ENCODE measurements at regions not wholly inside any gene's neighbourhood (a gene's known extent, or its start where the extent isn't known, plus 50 kb on each side); places are given as distances from the start of the nearest gene placed in this dataset.

GRCh38 chr3:153599685-153600084 lies 437.7 kb downstream of the RAP2B start:
- Histone ChIP-seq H3K27ac (ENCODE audit: low read depth, low read length) (no peak overlapping the region), H3K9me3 (ENCODE audit: control insufficient read depth, insufficient read depth, low read length) (no peaks in the 10 kb centered on the region), H3F3A (ENCODE audit: control insufficient read depth, insufficient read depth) (no peaks in the 10 kb centered on the region), H3K27me3 (ENCODE audit: control insufficient read depth, low read length) (no peaks in the 10 kb centered on the region), H3K4me2 (ENCODE audit: low read length) (no peak overlapping the region), H4K20me1 (ENCODE audit: control insufficient read depth, insufficient read depth, low read depth, low read length) (no peaks in the 10 kb centered on the region), H3K4me1 (ENCODE audit: control insufficient read depth, low read length) (no peaks in the 10 kb centered on the region), H3K79me2 (ENCODE audit: control insufficient read depth, low read length) (no peaks in the 10 kb centered on the region), H3K4me3 (ENCODE audit: low read length) (no peak overlapping the region), H3K36me3 (ENCODE audit: control insufficient read depth, low read length) (0 out of 2 replicates have a peak, but pooled peaks cover 3% of the 10 kb centered on the region), H3K9me2 (replicated peaks; ENCODE audit: control insufficient read depth, low read length) (no peaks in the 10 kb centered on the region)
- TF ChIP-seq, protein P1, sequence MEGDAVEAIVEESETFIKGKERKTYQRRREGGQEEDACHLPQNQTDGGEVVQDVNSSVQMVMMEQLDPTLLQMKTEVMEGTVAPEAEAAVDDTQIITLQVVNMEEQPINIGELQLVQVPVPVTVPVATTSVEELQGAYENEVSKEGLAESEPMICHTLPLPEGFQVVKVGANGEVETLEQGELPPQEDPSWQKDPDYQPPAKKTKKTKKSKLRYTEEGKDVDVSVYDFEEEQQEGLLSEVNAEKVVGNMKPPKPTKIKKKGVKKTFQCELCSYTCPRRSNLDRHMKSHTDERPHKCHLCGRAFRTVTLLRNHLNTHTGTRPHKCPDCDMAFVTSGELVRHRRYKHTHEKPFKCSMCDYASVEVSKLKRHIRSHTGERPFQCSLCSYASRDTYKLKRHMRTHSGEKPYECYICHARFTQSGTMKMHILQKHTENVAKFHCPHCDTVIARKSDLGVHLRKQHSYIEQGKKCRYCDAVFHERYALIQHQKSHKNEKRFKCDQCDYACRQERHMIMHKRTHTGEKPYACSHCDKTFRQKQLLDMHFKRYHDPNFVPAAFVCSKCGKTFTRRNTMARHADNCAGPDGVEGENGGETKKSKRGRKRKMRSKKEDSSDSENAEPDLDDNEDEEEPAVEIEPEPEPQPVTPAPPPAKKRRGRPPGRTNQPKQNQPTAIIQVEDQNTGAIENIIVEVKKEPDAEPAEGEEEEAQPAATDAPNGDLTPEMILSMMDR (IDR thresholded peaks at IDR 0.05; ENCODE audit: low read depth, low read length, poor library complexity, severe bottlenecking): no peak
- TF ChIP-seq EZH2phosphoT487 (IDR thresholded peaks at IDR 0.05; ENCODE audit: borderline replicate concordance, low read length): no peak

DNA sequence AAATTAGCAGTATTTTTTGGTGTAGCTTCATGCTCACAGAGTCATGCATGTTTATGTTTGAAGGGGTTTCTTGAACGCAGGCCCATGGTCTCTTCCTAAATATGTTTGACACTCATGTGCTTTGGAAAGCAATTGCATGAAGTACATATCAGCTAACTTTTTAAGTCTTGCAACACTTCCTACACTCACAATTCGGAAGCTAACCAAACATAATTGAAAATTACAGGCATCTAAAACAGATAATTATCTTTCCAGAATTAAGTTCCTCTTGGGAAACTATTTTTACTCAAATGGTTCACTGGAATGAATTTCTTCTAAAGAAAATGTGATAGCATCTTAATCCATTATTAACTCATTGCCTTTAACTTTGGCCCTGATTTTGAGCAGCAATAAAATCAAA lies 438.9 kb downstream of the RAP2B start:
- Histone ChIP-seq H3K36me3 (ENCODE audit: control insufficient read depth, low read length) (0 out of 2 replicates have a peak, but pooled peaks cover 3% of the 10 kb centered on the region), H3K4me2 (ENCODE audit: low read length) (no peak overlapping the region)

GRCh38 chr3:153601374-153601853 lies 439.4 kb downstream of the RAP2B start:
- no peaks in the 10 kb centered on the region for H3K9me3 ChIP-seq (ENCODE audit: control insufficient read depth, insufficient read depth, low read length)
- no peaks in the 10 kb centered on the region for H3F3A ChIP-seq (ENCODE audit: control insufficient read depth, insufficient read depth)
- no peaks in the 10 kb centered on the region for H3K79me2 ChIP-seq (ENCODE audit: control insufficient read depth, low read length)
- H4K20me1 ChIP-seq (ENCODE audit: control insufficient read depth, insufficient read depth, low read depth, low read length): no peaks in the 10 kb centered on the region
- no peaks in the 10 kb centered on the region for H3K9me2 ChIP-seq (replicated peaks; ENCODE audit: control insufficient read depth, low read length)
- TF ChIP-seq, protein P1 (IDR thresholded peaks at IDR 0.05; ENCODE audit: low read depth, low read length, poor library complexity, severe bottlenecking): no peak
- TF ChIP-seq EZH2phosphoT487 (IDR thresholded peaks at IDR 0.05; ENCODE audit: borderline replicate concordance, low read length): no peak
- H3K36me3 ChIP-seq (ENCODE audit: control insufficient read depth, low read length): 0 out of 2 replicates have a peak, but pooled peaks cover under 1% of the 10 kb centered on the region
- H3K4me1 ChIP-seq (ENCODE audit: control insufficient read depth, low read length): no peaks in the 10 kb centered on the region
- H3K27ac ChIP-seq (ENCODE audit: low read depth, low read length): no peak overlapping the region
- H3K4me2 ChIP-seq (ENCODE audit: low read length): no peak overlapping the region
- H3K4me3 ChIP-seq (ENCODE audit: low read length): no peak overlapping the region
- H3K27me3 ChIP-seq (ENCODE audit: control insufficient read depth, low read length): no peaks in the 10 kb centered on the region

More for the DNA sequence above, 438.9 kb downstream of the RAP2B start:
- TF ChIP-seq, protein P1 (IDR thresholded peaks at IDR 0.05; ENCODE audit: low read depth, low read length, poor library complexity, severe bottlenecking): no peak
- no peak for TF ChIP-seq EZH2phosphoT487 (IDR thresholded peaks at IDR 0.05; ENCODE audit: borderline replicate concordance, low read length)
- Histone ChIP-seq H3K27ac (ENCODE audit: low read depth, low read length) (no peak overlapping the region), H3K4me1 (ENCODE audit: control insufficient read depth, low read length) (no peaks in the 10 kb centered on the region), H3K9me3 (ENCODE audit: control insufficient read depth, insufficient read depth, low read length) (no peaks in the 10 kb centered on the region), H3K27me3 (ENCODE audit: control insufficient read depth, low read length) (no peaks in the 10 kb centered on the region), H3K9me2 (replicated peaks; ENCODE audit: control insufficient read depth, low read length) (no peaks in the 10 kb centered on the region), H3F3A (ENCODE audit: control insufficient read depth, insufficient read depth) (no peaks in the 10 kb centered on the region), H3K79me2 (ENCODE audit: control insufficient read depth, low read length) (no peaks in the 10 kb centered on the region), H3K4me3 (ENCODE audit: low read length) (no peak overlapping the region), H4K20me1 (ENCODE audit: control insufficient read depth, insufficient read depth, low read depth, low read length) (no peaks in the 10 kb centered on the region)
